Kidney tubule cell (primary cell): ENCODE measurements at regions not wholly inside any gene's neighbourhood (a gene's known extent, or its start where the extent isn't known, plus 50 kb on each side); places are given as distances from the start of the nearest gene placed in this dataset.

ENCODE experiments used
- DNase-seq: peaks from one replicate; pipeline ENCODE4 v3.0.0-alpha.2; 2018; ENCODE audit warnings: low spot score

DNA sequence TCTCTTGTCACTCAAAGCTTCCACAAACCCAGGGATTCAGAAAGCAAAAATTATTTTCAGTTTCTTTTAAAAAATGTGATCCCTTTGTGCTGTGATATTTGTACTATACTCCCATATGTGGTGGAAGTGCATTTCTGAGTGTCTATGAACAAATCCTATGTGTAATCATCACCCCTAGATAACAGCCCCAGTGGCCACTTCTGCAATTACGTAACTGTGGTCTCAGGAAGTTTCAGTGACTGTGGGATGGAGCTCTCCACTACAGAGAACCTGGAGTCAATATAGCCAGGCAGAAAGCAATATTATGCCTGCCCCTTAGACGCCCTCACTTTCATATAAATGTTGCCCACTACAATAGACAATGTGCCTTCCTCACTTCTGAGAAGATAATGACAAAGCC is 1101.7 kb upstream of the GHITM start:
- no peak for DNase-seq

DNA sequence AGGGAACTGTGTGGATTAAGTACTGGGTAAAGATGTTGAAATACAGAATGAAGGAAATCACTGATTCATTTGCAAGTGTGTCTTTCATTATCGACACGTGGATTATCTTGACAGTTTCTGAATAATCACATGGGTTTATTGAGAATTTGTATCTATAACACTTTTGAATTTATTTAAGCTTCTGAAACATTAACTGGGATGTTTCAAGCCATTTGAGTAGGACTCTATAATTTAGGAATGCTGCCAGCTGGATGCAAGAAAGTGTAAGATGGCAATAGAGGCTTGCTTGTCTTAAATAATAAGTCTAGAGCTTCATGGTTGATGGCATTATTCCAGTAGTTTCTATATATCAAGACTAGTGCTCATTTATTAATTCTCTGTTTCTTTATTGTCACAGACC is 1100.7 kb upstream of the GHITM start:
- no peak for DNase-seq

- no peak for DNase-seq
Observed at GRCh38 chr10:83045731-83046130, 1093.6 kb upstream of the GHITM start.

GRCh38 chr10:83050815-83051214 is 1088.5 kb upstream of the GHITM start:
- no peak for DNase-seq

DNA sequence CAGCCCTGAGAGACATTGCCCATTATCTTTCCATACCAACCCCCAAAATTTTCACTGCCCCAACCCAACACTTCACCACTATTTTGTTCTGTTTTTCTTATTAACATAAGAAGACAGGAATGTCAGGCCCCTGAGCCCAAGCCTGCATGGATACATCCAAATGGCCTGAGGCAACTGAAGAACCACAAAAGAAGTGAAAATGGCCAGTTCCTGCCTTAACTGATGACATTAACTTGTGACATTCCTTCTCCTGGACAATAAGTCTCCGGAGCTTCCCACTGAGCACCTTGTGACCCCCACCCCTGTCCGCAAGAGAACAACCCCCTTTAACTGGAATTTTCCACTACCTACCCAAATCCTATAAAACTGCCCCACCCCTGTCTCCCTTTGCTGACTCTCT is 1076.4 kb upstream of the GHITM start:
- no peak for DNase-seq

DNA sequence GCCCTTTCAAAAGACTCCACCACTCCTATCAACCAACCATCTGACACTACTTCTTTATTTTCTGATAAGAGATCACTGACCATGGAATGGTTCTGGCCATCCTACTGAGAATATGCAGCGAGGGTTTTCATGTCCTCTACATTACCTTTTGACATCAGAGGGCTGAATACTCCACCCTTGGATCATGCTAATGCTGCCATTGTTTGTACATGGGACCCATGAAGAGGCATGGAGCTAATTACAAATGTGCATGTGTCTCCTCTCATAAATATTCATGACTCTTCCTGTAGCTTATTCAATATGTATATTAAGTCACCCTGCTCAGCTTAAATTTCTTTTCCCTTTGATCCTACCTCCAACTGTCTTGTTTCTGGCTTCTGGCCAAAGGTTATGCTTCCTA is 1065.8 kb upstream of the GHITM start:
- no peak for DNase-seq

DNA sequence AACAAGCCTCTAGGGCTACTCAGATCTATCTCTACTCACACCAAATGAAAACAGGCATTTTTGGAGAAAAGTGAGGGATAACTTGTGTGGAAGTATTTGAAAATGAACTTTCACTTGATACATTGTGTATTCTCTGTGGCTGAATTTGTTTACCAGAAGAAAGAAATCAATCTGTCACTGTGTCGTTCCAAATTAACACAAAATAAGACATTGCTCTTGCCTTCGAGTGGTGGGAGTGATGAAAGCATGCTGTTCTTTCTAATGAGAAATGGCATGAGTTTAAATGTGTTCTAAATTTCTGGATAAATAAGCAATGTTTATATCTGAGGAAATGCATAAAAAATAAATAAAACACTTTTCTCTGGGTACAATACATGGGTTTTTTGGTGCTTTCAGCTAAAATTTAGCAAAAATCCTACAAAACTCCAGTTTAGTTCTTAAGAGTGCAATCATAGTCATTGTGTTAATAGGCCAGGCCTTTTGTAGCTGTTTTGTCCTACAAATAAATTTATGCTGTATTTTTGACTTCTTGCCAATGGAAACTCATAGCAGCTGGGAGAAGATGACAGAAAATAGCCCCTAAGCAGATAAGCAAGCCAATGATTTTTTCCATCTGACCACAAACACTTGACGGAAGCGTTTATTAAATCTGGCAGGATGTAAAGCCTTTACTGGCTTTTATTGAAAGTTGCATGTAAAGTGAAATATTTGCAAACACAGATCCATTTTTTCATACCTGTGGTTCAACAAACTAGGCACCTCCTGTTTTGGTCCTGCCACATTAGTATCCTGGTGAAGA is 1064.1 kb upstream of the GHITM start:
- no peak for DNase-seq

GRCh38 chr10:83075815-83076355 is 1063.4 kb upstream of the GHITM start:
- no peak for DNase-seq

DNA sequence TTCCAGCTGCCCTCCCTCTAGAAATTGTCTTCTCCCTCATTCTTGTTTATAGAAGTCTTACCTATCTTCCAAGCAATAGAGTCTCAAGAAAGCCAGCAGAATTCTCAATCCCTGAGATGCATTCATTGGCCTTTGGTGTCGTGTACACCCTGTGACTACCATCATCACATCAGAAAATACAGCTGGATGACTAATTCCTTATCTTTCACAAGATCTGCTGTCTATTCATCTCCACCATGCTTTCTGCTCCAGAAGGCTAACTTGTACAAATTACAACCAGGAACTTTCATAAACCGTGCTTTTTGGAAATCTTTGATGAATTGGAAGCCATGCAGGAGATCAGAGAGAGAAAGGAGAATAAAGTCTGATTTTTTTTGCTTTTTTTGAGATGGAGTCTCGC is 1062.9 kb upstream of the GHITM start:
- DNase-seq = no peak

DNA sequence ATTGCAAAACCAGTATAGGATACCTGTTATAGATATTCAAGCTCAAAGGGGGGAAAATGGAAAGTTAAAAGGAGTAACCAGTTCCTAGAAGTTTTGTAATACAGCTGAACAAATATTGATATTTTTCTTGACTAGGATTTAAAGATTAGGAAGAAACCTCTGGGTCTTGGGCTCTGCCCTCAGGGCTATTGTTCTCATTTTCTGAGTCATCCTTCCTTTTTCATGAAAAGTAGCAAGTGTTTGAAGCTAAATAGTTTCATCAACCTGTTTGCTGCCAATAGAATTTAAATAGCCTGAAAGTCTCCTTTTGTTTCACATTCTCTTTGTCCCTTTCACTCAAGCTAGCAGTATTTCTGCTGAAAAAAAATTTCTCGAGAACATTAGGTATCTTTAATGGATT is 1061.1 kb upstream of the GHITM start:
- no peak for DNase-seq

DNA sequence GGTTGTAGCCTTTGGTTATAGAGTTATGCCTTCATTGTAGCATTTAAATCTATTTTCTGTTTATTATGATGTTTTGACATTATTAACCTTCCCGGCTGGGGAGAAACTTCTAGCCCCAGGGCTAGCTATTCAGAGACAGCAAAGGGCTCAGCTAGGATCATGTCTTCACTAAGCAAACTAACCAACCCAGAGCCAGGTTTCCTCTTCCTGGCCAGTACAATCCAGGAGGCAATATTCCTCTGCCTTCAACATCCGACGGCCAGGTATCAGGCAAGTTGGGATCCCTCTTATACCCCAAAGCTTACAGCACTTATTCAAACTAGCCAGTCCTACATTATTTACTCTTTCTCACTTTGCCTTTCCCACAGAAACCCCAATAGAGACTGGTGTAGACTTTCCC is 1060.7 kb upstream of the GHITM start:
- DNase-seq = no peak

- no peak for DNase-seq
Observed at GRCh38 chr10:83083831-83084230, 1055.5 kb upstream of the GHITM start.

GRCh38 chr10:83089335-83089734 is 1050.0 kb upstream of the GHITM start:
- DNase-seq = no peak

DNA sequence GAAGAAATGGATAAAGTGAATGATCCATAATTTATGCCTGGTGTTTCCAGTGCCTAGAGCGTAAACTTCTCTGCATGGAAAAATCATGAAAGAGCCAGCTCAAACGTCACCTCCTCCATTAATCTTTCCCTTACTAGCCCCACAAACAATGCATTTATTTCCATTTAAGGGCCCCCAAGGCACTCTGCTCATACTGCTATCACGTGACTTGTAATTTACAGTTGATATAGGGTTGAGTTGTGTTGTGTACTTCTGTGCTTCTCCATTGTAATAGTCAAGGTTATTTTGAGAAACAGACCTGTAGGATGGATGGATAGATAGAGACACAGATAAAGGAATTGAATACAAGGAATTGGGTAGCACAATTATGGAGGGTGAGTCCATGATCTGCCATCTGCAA is 1034.7 kb upstream of the GHITM start:
- DNase-seq = no peak

DNA sequence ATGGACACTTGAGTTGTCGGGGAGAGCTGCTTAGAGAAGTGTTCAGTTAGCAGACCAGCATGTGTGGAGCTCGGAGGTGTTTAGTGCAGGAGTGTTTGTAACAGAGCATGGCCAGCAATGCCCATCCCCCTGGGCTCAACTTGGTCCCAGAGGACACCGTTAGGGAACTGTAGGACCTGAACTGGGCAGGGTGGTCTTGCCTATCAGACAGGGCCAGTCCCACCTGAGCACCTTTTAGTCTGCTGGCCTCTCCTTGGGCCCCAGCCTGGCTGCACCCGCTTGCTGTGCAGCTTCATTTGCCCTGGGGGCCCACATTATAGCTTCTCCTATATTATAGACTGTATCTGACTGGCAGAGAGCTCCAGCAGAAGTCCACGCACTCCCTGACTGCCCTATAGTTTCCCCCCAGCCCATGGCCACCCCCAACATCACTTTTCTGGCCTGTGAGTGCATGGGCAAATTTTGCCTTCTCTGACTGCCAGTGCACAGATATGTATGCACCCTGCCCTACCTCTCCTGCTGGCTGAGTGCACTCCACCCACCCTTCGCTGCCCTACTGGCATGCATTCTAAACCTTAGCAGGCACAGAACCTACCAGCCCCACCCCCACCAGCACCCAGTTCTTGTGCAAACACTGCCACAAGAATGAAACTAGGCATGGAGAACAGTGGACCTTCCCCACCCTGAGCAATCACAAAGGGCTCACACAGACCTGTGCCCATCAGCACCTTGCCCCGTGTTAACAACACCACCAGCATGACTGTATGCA is 1030.6 kb upstream of the GHITM start:
- DNase-seq = no peak

- DNase-seq = no peak
Observed at GRCh38 chr10:83119346-83119745, 1020.0 kb upstream of the GHITM start.

- DNase-seq = no peak
Observed at GRCh38 chr10:83122336-83122735, 1017.0 kb upstream of the GHITM start.

DNA sequence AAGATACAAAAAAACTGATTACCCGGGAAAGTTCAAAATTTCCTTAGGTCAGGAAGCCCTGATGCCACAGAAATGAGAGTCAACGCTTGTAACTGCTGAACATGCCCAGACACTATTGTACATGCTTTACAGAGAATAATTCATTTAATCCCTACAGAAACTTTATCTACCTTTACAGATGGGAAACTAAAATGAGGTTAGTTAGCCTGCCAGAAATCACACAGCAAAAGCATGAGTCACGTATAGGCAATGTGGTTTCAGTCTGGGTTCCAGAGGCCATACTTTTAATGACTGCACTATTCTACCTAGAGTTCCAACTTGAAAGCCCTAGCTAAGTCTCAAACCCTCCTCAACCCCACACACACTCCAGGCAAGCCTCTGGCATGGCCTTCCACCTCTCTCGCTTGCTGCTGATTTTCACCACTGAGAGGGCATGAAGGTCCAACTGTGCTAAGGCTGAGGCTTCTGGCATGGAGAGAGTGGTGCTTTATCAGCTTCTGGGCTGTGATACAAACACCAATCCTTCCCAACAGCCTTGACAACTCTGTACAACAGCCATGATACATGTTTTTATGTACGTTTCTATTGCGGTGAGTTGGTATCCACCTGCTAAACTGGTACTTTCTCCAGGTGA is 1011.2 kb upstream of the GHITM start:
- no peak for DNase-seq

DNA sequence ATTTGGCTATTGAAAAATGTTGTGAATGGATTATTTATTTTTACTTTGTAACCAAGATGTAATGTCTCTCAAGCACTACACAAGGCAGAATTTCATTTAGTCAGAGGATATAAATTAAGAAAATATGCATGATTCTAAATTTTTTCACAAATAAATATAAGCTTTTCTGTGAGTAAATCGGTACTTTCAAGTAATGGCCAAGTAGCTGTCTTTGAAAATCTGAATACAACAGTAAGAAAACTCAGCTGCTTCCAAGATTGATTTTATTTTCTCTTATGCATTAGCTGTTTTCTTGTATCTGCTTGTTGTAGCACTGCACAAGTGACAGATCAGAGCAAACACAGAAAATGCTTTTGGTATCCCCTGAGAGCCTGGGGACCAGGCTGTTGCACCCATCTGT is 998.5 kb upstream of the GHITM start:
- DNase-seq = no peak

- DNase-seq = no peak
Observed at GRCh38 chr10:83142074-83142563, 997.2 kb upstream of the GHITM start.

- DNase-seq = no peak
Observed at GRCh38 chr10:83144461-83144860, 994.8 kb upstream of the GHITM start.

GRCh38 chr10:83153714-83154113 is 985.6 kb upstream of the GHITM start:
- DNase-seq = no peak

DNA sequence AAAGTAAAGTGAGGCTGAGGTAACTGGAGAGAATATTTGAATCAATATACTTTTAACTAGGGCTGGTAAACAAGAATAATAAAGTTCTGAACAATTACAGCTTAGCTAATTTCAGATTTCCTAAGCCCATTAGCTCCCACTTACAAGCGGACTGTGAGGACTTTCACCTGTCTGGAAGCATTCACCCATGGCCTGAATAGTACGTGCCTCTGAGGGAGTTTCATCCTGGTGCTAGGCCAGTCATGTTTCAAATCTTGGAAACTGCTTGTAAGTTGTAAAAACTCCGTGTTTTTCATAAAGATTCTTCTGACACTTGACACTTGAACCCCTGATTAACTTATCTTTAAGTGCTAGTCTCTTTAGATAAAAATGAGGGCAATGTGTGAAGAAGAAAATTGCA is 975.2 kb upstream of the GHITM start:
- peak; percentile 3 for DNase-seq
